ENCODE measurements at regions not wholly inside any gene's neighbourhood (a gene's known extent, or its start where the extent isn't known, plus 50 kb on each side); places are given as distances from the start of the nearest gene placed in this dataset.

- H3K9ac ChIP-seq (ENCODE audit: low read length), result no peak overlapping the region
- H3K27ac ChIP-seq (ENCODE audit: low read depth, low read length), result no peak overlapping the region
- no peak for DNase-seq (ENCODE audit: low read depth)
- no peaks in the 10 kb centered on the region for H3K36me3 Mint-ChIP-seq (ENCODE audit: low read depth, unreplicated experiment)
- H4K20me1 ChIP-seq (ENCODE audit: insufficient read depth, low read length), result no peaks in the 10 kb centered on the region
- TF ChIP-seq EZH2 (IDR thresholded peaks at IDR 0.05; ENCODE audit: insufficient read depth, low read length) (no peak), CTCF (IDR thresholded peaks at IDR 0.05; ENCODE audit: insufficient read depth, low read depth, low read length) (no peak)
- no peak overlapping the region for H3K4me2 ChIP-seq (ENCODE audit: low read length)
- H3K79me2 ChIP-seq (ENCODE audit: insufficient read depth, low read length), result no peaks in the 10 kb centered on the region
- H3K27ac Mint-ChIP-seq (ENCODE audit: unreplicated experiment), result no peak overlapping the region
- H3K4me1 Mint-ChIP-seq (ENCODE audit: low read depth, unreplicated experiment), result no peaks in the 10 kb centered on the region
- no peaks in the 10 kb centered on the region for H3K4me1 ChIP-seq (ENCODE audit: insufficient read depth, low read length)
- no peak for FAIRE-seq
- H3K9me3 Mint-ChIP-seq (ENCODE audit: unreplicated experiment), result peaks cover 14% of the 10 kb centered on the region
- no peaks in the 10 kb centered on the region for H3K36me3 ChIP-seq (ENCODE audit: insufficient read depth, low read length)
- H3K27me3 Mint-ChIP-seq (ENCODE audit: low read depth, unreplicated experiment), result no peaks in the 10 kb centered on the region
- no peak overlapping the region for H2AFZ ChIP-seq (ENCODE audit: low read depth, low read length)
- no peak overlapping the region for H3K4me3 ChIP-seq (ENCODE audit: insufficient read depth, low read depth, low read length)
- H3K4me3 Mint-ChIP-seq (ENCODE audit: unreplicated experiment), result no peak overlapping the region
- H3K27me3 ChIP-seq (ENCODE audit: insufficient read depth, low read length), result no peaks in the 10 kb centered on the region
- no peaks in the 10 kb centered on the region for H3K9me3 ChIP-seq (ENCODE audit: insufficient read depth, low read depth, low read length)
These were observed 193.5 kb upstream of the NDUFV2 start for GRCh38 chr18:8908792-8909510.

- Histone ChIP-seq H3K27ac (ENCODE audit: low read depth, low read length) (no peak overlapping the region), H3K36me3 (ENCODE audit: insufficient read depth, low read length) (no peaks in the 10 kb centered on the region), H3K9ac (ENCODE audit: low read length) (no peak overlapping the region), H3K4me1 (ENCODE audit: insufficient read depth, low read length) (no peaks in the 10 kb centered on the region), H3K79me2 (ENCODE audit: insufficient read depth, low read length) (no peaks in the 10 kb centered on the region), H3K9me3 (ENCODE audit: insufficient read depth, low read depth, low read length) (no peaks in the 10 kb centered on the region), H4K20me1 (ENCODE audit: insufficient read depth, low read length) (no peaks in the 10 kb centered on the region), H2AFZ (ENCODE audit: low read depth, low read length) (no peak overlapping the region), H3K4me3 (ENCODE audit: insufficient read depth, low read depth, low read length) (no peak overlapping the region), H3K4me2 (ENCODE audit: low read length) (no peak overlapping the region), H3K27me3 (ENCODE audit: insufficient read depth, low read length) (no peaks in the 10 kb centered on the region)
- Mint-ChIP-seq H3K4me3 (ENCODE audit: unreplicated experiment) (no peak overlapping the region), H3K36me3 (ENCODE audit: low read depth, unreplicated experiment) (no peaks in the 10 kb centered on the region), H3K9me3 (ENCODE audit: unreplicated experiment) (peaks cover 14% of the 10 kb centered on the region), H3K27ac (ENCODE audit: unreplicated experiment) (no peak overlapping the region), H3K4me1 (ENCODE audit: low read depth, unreplicated experiment) (no peaks in the 10 kb centered on the region), H3K27me3 (ENCODE audit: low read depth, unreplicated experiment) (no peaks in the 10 kb centered on the region)
- TF ChIP-seq EZH2 (IDR thresholded peaks at IDR 0.05; ENCODE audit: insufficient read depth, low read length) (no peak), CTCF (IDR thresholded peaks at IDR 0.05; ENCODE audit: insufficient read depth, low read depth, low read length) (no peak)
- no peak for DNase-seq (ENCODE audit: low read depth)
- FAIRE-seq, result no peak
These were observed 192.2 kb upstream of the NDUFV2 start for GRCh38 chr18:8910186-8910822.

- H2AFZ ChIP-seq (ENCODE audit: low read depth, low read length), result no peak overlapping the region
- H3K9me3 ChIP-seq (ENCODE audit: insufficient read depth, low read depth, low read length), result no peaks in the 10 kb centered on the region
- no peak for DNase-seq (ENCODE audit: low read depth)
- no peaks in the 10 kb centered on the region for H3K27me3 ChIP-seq (ENCODE audit: insufficient read depth, low read length)
- no peak overlapping the region for H3K27ac ChIP-seq (ENCODE audit: low read depth, low read length)
- TF ChIP-seq EZH2 (IDR thresholded peaks at IDR 0.05; ENCODE audit: insufficient read depth, low read length) (no peak), CTCF (IDR thresholded peaks at IDR 0.05; ENCODE audit: insufficient read depth, low read depth, low read length) (no peak)
- H3K36me3 ChIP-seq (ENCODE audit: insufficient read depth, low read length), result no peaks in the 10 kb centered on the region
- Mint-ChIP-seq H3K9me3 (ENCODE audit: unreplicated experiment) (peaks cover 12% of the 10 kb centered on the region), H3K36me3 (ENCODE audit: low read depth, unreplicated experiment) (no peaks in the 10 kb centered on the region), H3K27me3 (ENCODE audit: low read depth, unreplicated experiment) (no peaks in the 10 kb centered on the region), H3K27ac (ENCODE audit: unreplicated experiment) (no peak overlapping the region), H3K4me3 (ENCODE audit: unreplicated experiment) (no peak overlapping the region), H3K4me1 (ENCODE audit: low read depth, unreplicated experiment) (no peaks in the 10 kb centered on the region)
- no peak overlapping the region for H3K4me3 ChIP-seq (ENCODE audit: insufficient read depth, low read depth, low read length)
- no peak overlapping the region for H3K4me2 ChIP-seq (ENCODE audit: low read length)
- no peaks in the 10 kb centered on the region for H3K79me2 ChIP-seq (ENCODE audit: insufficient read depth, low read length)
- H3K4me1 ChIP-seq (ENCODE audit: insufficient read depth, low read length), result no peaks in the 10 kb centered on the region
- no peak for FAIRE-seq
- no peak overlapping the region for H3K9ac ChIP-seq (ENCODE audit: low read length)
- H4K20me1 ChIP-seq (ENCODE audit: insufficient read depth, low read length), result no peaks in the 10 kb centered on the region
These were observed 191.7 kb upstream of the NDUFV2 start for GRCh38 chr18:8910843-8911242.
